ENCODE measurements at regions not wholly inside any gene's neighbourhood (a gene's known extent, or its start where the extent isn't known, plus 50 kb on each side); places are given as distances from the start of the nearest gene placed in this dataset.

DNA sequence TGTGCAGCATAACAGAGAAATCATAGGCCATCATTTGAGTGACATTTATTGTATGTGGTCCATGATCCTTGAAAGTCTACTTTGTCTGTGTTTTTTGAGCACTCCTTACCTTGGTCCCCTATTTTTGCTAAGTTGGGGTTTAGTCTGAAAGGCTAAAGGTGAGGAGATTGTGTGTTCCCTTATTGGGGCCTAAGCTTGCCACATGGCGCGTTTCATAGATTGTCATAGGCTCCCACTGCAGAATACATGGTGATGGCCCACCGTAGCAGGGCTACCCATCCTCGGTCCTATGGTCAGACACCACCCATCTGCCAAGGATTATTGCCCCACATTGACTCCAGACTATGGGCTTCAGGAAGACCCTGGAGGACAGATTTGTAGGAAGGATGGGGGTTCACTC lies 117.0 kb upstream of the ZSWIM2 start:
- no peaks in the 10 kb centered on the region for H3K27me3 ChIP-seq (replicated peaks in 1 of 2; ENCODE audit: control insufficient read depth in 2 of 2, insufficient read depth in 2 of 2, low read length in 1 of 2)
- CTCF ChIA-PET, result no interaction called here
- no peak overlapping the region for H3K4me3 ChIP-seq
- no peak overlapping the region for H3K27ac ChIP-seq (ENCODE audit: control insufficient read depth, insufficient read depth)
- ATAC-seq, result no peak
- FAIRE-seq, result no peak
- BruUV-seq (replicated peaks), result no TSS peak
- H3K36me3 ChIP-seq (ENCODE audit: control insufficient read depth in 2 of 2, insufficient read depth in 2 of 2, low read length in 1 of 2), result no peaks in the 10 kb centered on the region
- H3K9ac ChIP-seq (ENCODE audit: control insufficient read depth, insufficient read depth, low read length), result no peak overlapping the region
- RAD21 ChIA-PET (ENCODE audit: unreplicated experiment), result no interaction called here
- no peaks in the 10 kb centered on the region for H3K9me3 ChIP-seq (replicated peaks; ENCODE audit: control insufficient read depth, insufficient read depth, low read length)
- TF ChIP-seq, protein P1, sequence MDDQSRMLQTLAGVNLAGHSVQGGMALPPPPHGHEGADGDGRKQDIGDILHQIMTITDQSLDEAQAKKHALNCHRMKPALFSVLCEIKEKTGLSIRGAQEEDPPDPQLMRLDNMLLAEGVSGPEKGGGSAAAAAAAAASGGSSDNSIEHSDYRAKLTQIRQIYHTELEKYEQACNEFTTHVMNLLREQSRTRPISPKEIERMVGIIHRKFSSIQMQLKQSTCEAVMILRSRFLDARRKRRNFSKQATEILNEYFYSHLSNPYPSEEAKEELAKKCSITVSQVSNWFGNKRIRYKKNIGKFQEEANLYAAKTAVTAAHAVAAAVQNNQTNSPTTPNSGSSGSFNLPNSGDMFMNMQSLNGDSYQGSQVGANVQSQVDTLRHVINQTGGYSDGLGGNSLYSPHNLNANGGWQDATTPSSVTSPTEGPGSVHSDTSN (IDR thresholded peaks at IDR 0.05; ENCODE audit: insufficient replicate concordance, low read depth, low read length), result no peak
- TF ChIP-seq MYC (IDR thresholded peaks at IDR 0.05; ENCODE audit: insufficient read depth, insufficient read length, insufficient replicate concordance, low read length, severe bottlenecking) (no peak), CREM (IDR thresholded peaks at IDR 0.05; ENCODE audit: low read depth) (no peak), EZH2 (IDR thresholded peaks at IDR 0.05; ENCODE audit: borderline replicate concordance, control insufficient read depth, low read depth, low read length) (no peak), CHD1 (IDR thresholded peaks at IDR 0.05; ENCODE audit: low read depth, low read length) (no peak), ATF7 (IDR thresholded peaks at IDR 0.05; ENCODE audit: low read depth) (no peak), BRCA1 (IDR thresholded peaks at IDR 0.05; ENCODE audit: low read depth, low read length) (no peak), ETV6 (conservative IDR thresholded peaks at IDR 0.05 in 1 of 2, IDR thresholded peaks at IDR 0.05 in 1 of 2; ENCODE audit: borderline replicate concordance in 1 of 2, low read depth in 1 of 2) (no peak), ZBED1 (IDR thresholded peaks at IDR 0.05; ENCODE audit: borderline replicate concordance) (no peak), SIX5 (IDR thresholded peaks at IDR 0.05; ENCODE audit: low read depth, low read length, severe bottlenecking) (no peak), NR2C2 (IDR thresholded peaks at IDR 0.05; ENCODE audit: borderline replicate concordance, control insufficient read depth, insufficient read length, low read depth) (no peak), SPI1 (IDR thresholded peaks at IDR 0.05; ENCODE audit: borderline replicate concordance, insufficient read depth, low read depth, low read length) (no peak), ZNF274 (IDR thresholded peaks at IDR 0.05; ENCODE audit: insufficient read depth, insufficient read length) (no peak), BMI1 (IDR thresholded peaks at IDR 0.05; ENCODE audit: borderline replicate concordance) (no peak)
- TF ChIP-seq, protein P2, sequence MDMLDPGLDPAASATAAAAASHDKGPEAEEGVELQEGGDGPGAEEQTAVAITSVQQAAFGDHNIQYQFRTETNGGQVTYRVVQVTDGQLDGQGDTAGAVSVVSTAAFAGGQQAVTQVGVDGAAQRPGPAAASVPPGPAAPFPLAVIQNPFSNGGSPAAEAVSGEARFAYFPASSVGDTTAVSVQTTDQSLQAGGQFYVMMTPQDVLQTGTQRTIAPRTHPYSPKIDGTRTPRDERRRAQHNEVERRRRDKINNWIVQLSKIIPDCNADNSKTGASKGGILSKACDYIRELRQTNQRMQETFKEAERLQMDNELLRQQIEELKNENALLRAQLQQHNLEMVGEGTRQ (IDR thresholded peaks at IDR 0.05; ENCODE audit: borderline replicate concordance, low read depth, low read length), result no peak
- TF ChIP-seq, protein P3, sequence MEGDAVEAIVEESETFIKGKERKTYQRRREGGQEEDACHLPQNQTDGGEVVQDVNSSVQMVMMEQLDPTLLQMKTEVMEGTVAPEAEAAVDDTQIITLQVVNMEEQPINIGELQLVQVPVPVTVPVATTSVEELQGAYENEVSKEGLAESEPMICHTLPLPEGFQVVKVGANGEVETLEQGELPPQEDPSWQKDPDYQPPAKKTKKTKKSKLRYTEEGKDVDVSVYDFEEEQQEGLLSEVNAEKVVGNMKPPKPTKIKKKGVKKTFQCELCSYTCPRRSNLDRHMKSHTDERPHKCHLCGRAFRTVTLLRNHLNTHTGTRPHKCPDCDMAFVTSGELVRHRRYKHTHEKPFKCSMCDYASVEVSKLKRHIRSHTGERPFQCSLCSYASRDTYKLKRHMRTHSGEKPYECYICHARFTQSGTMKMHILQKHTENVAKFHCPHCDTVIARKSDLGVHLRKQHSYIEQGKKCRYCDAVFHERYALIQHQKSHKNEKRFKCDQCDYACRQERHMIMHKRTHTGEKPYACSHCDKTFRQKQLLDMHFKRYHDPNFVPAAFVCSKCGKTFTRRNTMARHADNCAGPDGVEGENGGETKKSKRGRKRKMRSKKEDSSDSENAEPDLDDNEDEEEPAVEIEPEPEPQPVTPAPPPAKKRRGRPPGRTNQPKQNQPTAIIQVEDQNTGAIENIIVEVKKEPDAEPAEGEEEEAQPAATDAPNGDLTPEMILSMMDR (IDR thresholded peaks at IDR 0.05 in 2 of 3, conservative IDR thresholded peaks at IDR 0.05 in 1 of 3; ENCODE audit: control insufficient read depth in 2 of 3, extremely low read depth in 1 of 3, insufficient read depth in 1 of 3, low read depth in 3 of 3, low read length in 3 of 3), result no peak
- no peak for DNase-seq (ENCODE audit: low read depth, low spot score)
- no peak overlapping the region for H2AFZ ChIP-seq (ENCODE audit: control insufficient read depth, low read depth, low read length)
- WGBS (ENCODE audit: insufficient coverage, insufficient replicate concordance, low lambda C conversion rate, missing lambda C conversion rate), result 52% methylated on average over 4 of the region's 4 CpGs
- no peaks in the 10 kb centered on the region for H3K79me2 ChIP-seq (ENCODE audit: control insufficient read depth, insufficient read depth, low read length)
- POLR2A ChIA-PET, result no interaction called here
- no peaks in the 10 kb centered on the region for H4K20me1 ChIP-seq (ENCODE audit: control insufficient read depth, insufficient read depth)
- intact Hi-C loops (cut with micrococcal nuclease; ENCODE audit: unreplicated experiment) (no loop called here), in situ Hi-C loops (cut with MboI) (no loop called here)
- peaks cover 9% of the 10 kb centered on the region; the same call in 1 of the 2 replicates for H3K4me1 ChIP-seq (ENCODE audit: control insufficient read depth, insufficient read depth, low read length)
- H3K4me2 ChIP-seq (ENCODE audit: control insufficient read depth, insufficient read depth), result no peak overlapping the region
- SMC1A ChIA-PET (ENCODE audit: uncharacterized antibody, unreplicated experiment), result interaction anchor here (0.5 to 0.6 kb wide), 2 partner anchors 584 to 1816 kb away, joined by 3 read pairs; no protein-coding TSS in a partner anchor

Data from GM12878 (cell line).